AG10803 (cell line): ENCODE measurements at regions not wholly inside any gene's neighbourhood (a gene's known extent, or its start where the extent isn't known, plus 50 kb on each side); places are given as distances from the start of the nearest gene placed in this dataset.

Source experiments
- DNase-seq: peaks from one replicate; pipeline ENCODE4 v3.0.0; 2010; ENCODE audit warnings: low read depth
- H3K4me3 ChIP-seq: 2 replicates; pipeline ENCODE4 v1.5.1; 2011; ENCODE audit warnings: mild to moderate bottlenecking, low read length, control low read depth
- TF ChIP-seq, protein P1 (sequence below): conservative IDR thresholded peaks from 2 replicates; pipeline ENCODE4 v1.5.1; 2011; ENCODE audit warnings: mild to moderate bottlenecking, low read length, control low read depth, inconsistent platforms

DNA sequence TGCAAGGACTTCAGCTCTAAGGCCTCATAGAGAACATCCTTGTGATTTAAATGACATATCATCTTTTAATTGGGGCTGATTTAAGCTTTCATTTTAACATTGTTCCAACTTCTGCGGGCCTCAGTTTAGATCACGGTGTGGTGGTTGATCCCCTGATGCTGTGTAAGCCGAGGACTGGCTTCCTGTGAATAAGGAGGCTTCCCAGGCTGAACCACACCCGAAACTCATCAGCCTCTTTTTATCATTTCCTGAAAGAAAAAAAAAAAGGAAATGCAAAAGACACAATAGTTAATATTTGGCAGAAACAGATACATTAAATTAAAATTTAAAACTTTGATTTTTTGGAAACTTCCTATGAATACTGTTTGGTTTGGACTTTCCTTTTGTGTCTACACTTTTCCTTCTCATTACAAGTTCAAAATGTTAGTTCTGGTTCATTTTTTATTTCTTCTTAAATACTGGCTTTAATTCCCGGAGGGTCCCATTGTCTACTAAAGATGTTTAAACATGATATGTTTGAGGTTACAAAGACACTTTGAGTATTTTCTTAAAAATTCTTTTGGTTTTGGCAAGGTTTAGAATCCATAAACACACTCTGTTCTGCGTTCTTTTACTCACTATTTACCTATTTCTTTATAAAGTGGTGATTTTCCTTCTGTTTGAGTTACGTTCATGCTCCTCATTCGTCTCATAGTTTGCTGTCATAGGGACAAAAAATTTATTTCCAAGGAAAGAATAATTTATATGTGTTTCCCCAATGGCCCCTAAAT, 230.0 kb upstream of the SULF2 start:
- TF ChIP-seq, protein P1, sequence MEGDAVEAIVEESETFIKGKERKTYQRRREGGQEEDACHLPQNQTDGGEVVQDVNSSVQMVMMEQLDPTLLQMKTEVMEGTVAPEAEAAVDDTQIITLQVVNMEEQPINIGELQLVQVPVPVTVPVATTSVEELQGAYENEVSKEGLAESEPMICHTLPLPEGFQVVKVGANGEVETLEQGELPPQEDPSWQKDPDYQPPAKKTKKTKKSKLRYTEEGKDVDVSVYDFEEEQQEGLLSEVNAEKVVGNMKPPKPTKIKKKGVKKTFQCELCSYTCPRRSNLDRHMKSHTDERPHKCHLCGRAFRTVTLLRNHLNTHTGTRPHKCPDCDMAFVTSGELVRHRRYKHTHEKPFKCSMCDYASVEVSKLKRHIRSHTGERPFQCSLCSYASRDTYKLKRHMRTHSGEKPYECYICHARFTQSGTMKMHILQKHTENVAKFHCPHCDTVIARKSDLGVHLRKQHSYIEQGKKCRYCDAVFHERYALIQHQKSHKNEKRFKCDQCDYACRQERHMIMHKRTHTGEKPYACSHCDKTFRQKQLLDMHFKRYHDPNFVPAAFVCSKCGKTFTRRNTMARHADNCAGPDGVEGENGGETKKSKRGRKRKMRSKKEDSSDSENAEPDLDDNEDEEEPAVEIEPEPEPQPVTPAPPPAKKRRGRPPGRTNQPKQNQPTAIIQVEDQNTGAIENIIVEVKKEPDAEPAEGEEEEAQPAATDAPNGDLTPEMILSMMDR = no peak
- no peak overlapping the region for H3K4me3 ChIP-seq
- peak; percentile 80 for DNase-seq

DNA sequence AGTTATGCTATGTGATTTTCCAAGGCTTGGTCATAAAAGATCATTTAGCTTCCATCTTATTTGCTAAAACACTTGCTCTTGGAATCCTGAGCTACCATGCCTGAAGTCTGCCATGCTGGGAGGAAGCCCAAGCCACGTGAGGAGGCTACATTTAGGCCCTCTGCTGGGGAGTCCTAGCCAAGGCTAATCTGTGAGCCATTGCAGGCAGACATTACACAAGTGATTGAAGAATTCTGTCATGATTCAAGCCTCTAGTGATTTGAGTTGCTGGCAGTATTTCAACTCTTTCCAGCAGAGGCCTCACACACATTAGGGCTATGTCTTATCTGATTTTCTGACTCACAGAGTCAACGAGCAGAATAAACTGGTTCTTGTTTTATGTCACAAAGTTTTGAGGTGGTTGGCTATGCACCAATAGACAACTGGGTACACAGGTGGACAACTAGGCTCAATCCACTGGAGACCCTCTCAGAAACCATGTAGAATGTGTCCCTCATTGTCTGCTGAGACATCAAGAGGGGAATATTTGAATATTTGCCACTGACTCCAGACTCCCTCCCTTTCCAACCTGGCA, 227.2 kb upstream of the SULF2 start:
- no peak overlapping the region for H3K4me3 ChIP-seq
- TF ChIP-seq, protein P1 = peak; percentile 40; the same call in 1 of the 2 replicates
- peak; percentile 84 for DNase-seq

DNA sequence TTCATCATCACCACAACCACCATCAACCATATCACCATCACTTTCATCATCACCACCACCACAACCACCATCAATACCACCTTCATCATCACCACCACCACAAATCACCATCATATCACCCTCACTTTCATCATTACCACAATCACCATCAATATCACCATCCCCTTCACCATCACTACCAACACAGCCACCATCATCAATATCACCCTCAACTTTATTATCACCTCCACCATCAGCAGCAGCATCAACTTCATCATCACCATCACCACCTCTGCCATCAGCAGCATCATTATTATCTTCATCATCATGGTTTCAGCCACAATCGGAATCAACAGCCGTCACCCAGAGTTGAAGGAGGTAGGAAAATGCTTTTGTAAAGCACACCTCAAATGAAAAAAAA, 225.7 kb upstream of the SULF2 start:
- no peak for DNase-seq
- no peak overlapping the region for H3K4me3 ChIP-seq
- TF ChIP-seq, protein P1 = no peak

DNA sequence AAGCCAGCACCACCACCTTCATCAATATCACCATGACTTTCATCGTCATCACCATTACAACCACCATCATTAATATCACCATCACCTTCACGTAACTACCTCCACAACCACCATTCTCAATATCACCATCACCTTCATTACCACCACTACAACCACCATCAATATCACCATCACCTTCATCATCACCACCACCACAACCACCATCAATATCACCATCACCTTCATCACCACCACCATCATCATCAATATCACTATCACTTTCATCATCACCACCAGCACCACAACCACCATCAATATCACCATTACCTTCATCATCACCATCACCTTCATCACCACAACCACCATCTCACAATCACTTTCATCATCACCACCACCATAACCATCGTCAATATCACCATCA, 225.3 kb upstream of the SULF2 start:
- TF ChIP-seq, protein P1 = no peak
- no peak overlapping the region for H3K4me3 ChIP-seq
- no peak for DNase-seq

DNA sequence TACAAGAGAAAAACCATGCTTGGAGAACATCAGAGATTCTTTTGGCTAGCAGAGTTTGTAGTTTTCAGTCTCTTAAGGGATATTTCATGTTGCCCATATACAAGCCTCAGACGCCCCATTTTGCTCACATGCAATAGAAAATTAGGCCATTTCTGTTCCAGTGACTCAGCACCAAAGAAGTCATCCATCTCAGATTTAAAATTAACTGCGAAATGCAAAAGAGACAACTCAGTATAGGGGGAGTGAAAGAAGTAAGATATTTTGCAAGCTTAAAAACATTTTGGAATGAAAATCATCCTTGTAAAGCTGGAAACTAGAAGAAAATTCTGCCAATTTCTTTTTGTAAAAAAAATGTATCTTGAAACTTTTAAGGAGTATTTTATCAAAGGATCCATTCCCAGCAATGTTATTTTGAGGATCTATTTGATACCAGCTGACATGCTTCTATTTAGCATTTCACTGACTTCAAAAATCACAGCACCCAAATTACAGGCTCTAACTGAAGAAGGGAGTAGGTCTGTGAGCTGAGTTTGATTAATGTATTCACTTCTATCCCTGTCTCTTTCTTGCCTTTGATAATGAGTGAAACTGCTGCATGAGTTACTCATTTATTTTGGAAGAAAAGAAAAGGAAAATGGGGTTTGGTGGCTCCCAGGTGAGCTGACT, 223.7 kb upstream of the SULF2 start:
- TF ChIP-seq, protein P1 = no peak

DNA sequence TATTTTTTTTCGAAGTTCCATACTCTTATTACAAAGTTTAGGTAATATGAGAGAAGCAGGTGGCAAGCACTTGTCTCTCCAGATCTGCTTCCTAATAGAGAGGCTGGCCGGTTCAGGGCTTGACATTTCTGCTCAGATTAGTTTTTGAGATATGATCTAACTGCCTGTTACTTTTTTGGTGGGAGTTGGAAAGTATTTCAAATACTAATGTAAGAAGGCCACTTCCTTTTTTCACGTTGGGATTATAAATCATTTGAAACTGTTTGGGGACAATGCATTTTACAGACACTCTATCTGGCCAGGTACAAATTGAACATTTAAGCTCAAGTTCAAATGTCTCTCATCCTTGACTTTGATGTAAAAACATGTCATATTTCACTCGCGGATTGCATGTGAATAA, 222.1 kb upstream of the SULF2 start:
- TF ChIP-seq, protein P1 = no peak
- no peak for DNase-seq
- H3K4me3 ChIP-seq = no peak overlapping the region

More for the DNA sequence above, 223.7 kb upstream of the SULF2 start:
- H3K4me3 ChIP-seq = no peak overlapping the region
- peak; percentile 92 for DNase-seq
